ENCODE measurements at regions not wholly inside any gene's neighbourhood (a gene's known extent, or its start where the extent isn't known, plus 50 kb on each side); places are given as distances from the start of the nearest gene placed in this dataset.

GRCh38 chr18:22847392-22847791 lies 85.7 kb upstream of the RBBP8 start:
- no peak for DNase-seq (ENCODE audit: low spot score)

GRCh38 chr18:22847867-22848451 lies 85.2 kb upstream of the RBBP8 start:
- DNase-seq (ENCODE audit: low spot score), result no peak

GRCh38 chr18:22848615-22849014 lies 84.5 kb upstream of the RBBP8 start:
- no peak for DNase-seq (ENCODE audit: low spot score)

- DNase-seq (ENCODE audit: low spot score), result no peak
Observed at GRCh38 chr18:22856870-22857269, 76.3 kb upstream of the RBBP8 start.

GRCh38 chr18:22858121-22858520 lies 75.0 kb upstream of the RBBP8 start:
- no peak for DNase-seq (ENCODE audit: low spot score)

GRCh38 chr18:22860807-22861206 lies 72.3 kb upstream of the RBBP8 start:
- DNase-seq (ENCODE audit: low spot score), result no peak

- no peak for DNase-seq (ENCODE audit: low spot score)
Observed at GRCh38 chr18:22865354-22866116, 67.6 kb upstream of the RBBP8 start.

GRCh38 chr18:22868831-22869230 lies 64.3 kb upstream of the RBBP8 start:
- no peak for DNase-seq (ENCODE audit: low spot score)

- DNase-seq (ENCODE audit: low spot score), result no peak
Observed at GRCh38 chr18:22871809-22872525, 61.2 kb upstream of the RBBP8 start.

- no peak for DNase-seq (ENCODE audit: low spot score)
Observed at GRCh38 chr18:22872900-22873537, 60.1 kb upstream of the RBBP8 start.

GRCh38 chr18:22879293-22879692 lies 53.8 kb upstream of the RBBP8 start:
- DNase-seq (ENCODE audit: low spot score), result no peak

GRCh38 chr18:22882084-22882483 lies 51.0 kb upstream of the RBBP8 start:
- no peak for DNase-seq (ENCODE audit: low spot score)

- DNase-seq (ENCODE audit: low spot score), result no peak
Observed at GRCh38 chr18:22883179-22883578, 49.9 kb upstream of the RBBP8 start.
